Esophagus squamous epithelium (tissue), 5 donors: ENCODE measurements at regions not wholly inside any gene's neighbourhood (a gene's known extent, or its start where the extent isn't known, plus 50 kb on each side); places are given as distances from the start of the nearest gene placed in this dataset.

ENCODE experiments used
- DNase-seq: peaks from one replicate; lab custom pipeline; 2025; lab: John Stamatoyannopoulos, UW
- H3K27ac ChIP-seq, 4 donors: fragments of 200-600 bp; sonication (generic); one replicate each; pipeline ENCODE4 v1.5.1; 2016 to 2019; ENCODE audit warnings: mild to moderate bottlenecking in 1 of 4
- H3K27me3 ChIP-seq, 4 donors: fragments of 200-600 bp; sonication (generic); 1 replicate in 3 of 4; 2 replicates in 1 of 4; pipeline versions ENCODE4 v1.5.1 to v1.6.0; 2017 to 2021; ENCODE audit warnings: antibody characterized with exemption in 1 of 4
- H3K36me3 ChIP-seq, 3 donors: fragments of 200-600 bp; sonication (generic); one replicate each; pipeline ENCODE4 v1.5.1; 2016 to 2019
- H3K4me1 ChIP-seq, 3 donors: fragments of 200-600 bp; sonication (generic); one replicate each; pipeline ENCODE4 v1.5.1; 2017 to 2019
- H3K4me3 ChIP-seq, 4 donors: fragments of 200-600 bp; sonication (generic); 1 replicate in 3 of 4; 2 replicates in 1 of 4; pipeline ENCODE4 v1.5.1; 2016 to 2019; ENCODE audit warnings: mild to moderate bottlenecking in 2 of 4, moderate library complexity in 1 of 4
- H3K9me3 ChIP-seq, 3 donors: fragments of 200-600 bp; sonication (generic); one replicate each; pipeline ENCODE4 v1.5.1; 2016 to 2019
- CTCF ChIP-seq, 6 experiments: fragments of 450-650 bp in 4 of 6; fragments of 200-600 bp in 2 of 6; sonication (generic) in 2 of 6; IDR thresholded peaks; one replicate each; pipeline ENCODE4 v1.5.1; 2016 to 2019; ENCODE audit warnings: antibody characterized with exemption in 6 of 6, mild to moderate bottlenecking in 4 of 6, moderate library complexity in 4 of 6
- POLR2A ChIP-seq, 4 donors: fragments of 450-650 bp; IDR thresholded peaks; one replicate each; pipeline ENCODE4 v1.6.1; 2017; ENCODE audit warnings: antibody characterized with exemption in 4 of 4, mild to moderate bottlenecking in 4 of 4, moderate library complexity in 3 of 4
- WGBS, 2 donors: methylation state at CpG; one replicate each; pipeline ENCODE4 v1.1.5; 2018; 5-methylcytosine and 5-hydroxymethylcytosine counted together
- intact Hi-C: fragments of 100-400 bp; cut with DNase I; formaldehyde crosslinking; loops from one replicate; pipeline ENCODE4 v1.15.0; 2022
- donor health status: DM: yes; HTN: yes; CAD: no.

DNA sequence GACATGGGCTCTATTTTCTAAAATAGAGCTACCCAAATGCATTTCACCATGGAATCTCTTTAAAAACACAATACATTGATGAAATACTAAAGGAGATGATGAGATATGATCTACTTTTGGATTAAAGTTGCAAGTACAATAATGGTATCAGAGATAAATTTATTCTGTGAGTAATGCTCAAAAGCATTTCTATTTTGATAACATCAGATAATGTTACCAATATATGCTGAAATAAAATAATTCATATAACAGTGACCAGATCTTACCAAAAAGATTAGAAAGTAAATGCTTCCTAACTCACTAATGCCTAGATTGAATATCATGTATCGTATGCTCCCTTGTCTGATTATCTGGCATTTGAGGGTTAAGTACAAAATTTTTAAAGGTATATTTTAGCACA lies 761.8 kb upstream of the ZNF608 start:
- Histone ChIP-seq H3K4me3 (no peak overlapping the region), H3K4me1 (no peaks in the 10 kb centered on the region), H3K27ac (no peak overlapping the region), H3K27me3 (no peaks in the 10 kb centered on the region), H3K36me3 (no peaks in the 10 kb centered on the region), H3K9me3 (no peaks in the 10 kb centered on the region)
- 86 to 100% methylated on average over 1 of the region's 1 CpG for WGBS, 2 donors
- TF ChIP-seq CTCF (IDR thresholded peaks at IDR 0.05), result no peak
- no peak for TF ChIP-seq POLR2A (IDR thresholded peaks at IDR 0.05)
- intact Hi-C loops, result no loop called here
- no peak for DNase-seq

- Histone ChIP-seq H3K9me3 (no peaks in the 10 kb centered on the region), H3K4me3 (no peak overlapping the region), H3K27ac (no peak overlapping the region), H3K4me1 (no peaks in the 10 kb centered on the region), H3K36me3 (no peaks in the 10 kb centered on the region), H3K27me3 (no peaks in the 10 kb centered on the region)
- TF ChIP-seq POLR2A (IDR thresholded peaks at IDR 0.05) (no peak), CTCF (IDR thresholded peaks at IDR 0.05) (no peak)
- intact Hi-C loops, result no loop called here
- no peak for DNase-seq
Observed at GRCh38 chr5:125510651-125511050, 764.2 kb upstream of the ZNF608 start.

DNA sequence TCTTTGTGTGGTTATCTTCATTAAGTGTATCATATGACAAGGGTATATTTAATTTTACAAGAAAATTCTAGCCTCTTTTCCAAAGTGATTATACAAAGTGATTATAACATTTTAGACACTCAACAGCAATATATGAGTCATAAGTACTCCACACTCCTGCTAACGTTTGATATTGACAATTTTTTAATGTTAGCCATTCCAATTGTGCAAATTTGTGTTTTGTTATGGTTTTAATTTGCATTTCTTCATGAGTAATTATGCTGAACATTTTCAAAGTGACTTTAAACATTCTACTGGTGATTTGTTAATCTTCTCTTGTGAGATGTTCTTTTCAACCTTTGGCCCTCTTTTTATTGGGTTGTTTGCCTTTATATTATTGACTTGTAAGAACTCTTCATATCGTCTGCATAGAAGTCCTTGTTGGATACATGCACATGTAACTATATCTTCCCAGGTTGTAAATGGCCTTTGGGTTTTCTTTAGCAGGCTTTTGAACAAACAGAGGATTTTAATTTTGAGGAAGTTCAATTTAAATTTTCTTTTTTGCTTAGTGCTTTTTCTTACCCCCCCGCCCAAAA lies 771.6 kb upstream of the ZNF608 start:
- H3K36me3 ChIP-seq, result no peaks in the 10 kb centered on the region
- TF ChIP-seq POLR2A (IDR thresholded peaks at IDR 0.05) (no peak), CTCF (IDR thresholded peaks at IDR 0.05) (no peak)
- WGBS, 2 donors, result 50 to 74% methylated on average over 3 of the region's 3 CpGs
- H3K9me3 ChIP-seq, result no peaks in the 10 kb centered on the region
- no peaks in the 10 kb centered on the region for H3K27me3 ChIP-seq
- intact Hi-C loops, result no loop called here
- H3K4me1 ChIP-seq, result no peaks in the 10 kb centered on the region
- no peak for DNase-seq
- H3K4me3 ChIP-seq, result no peak overlapping the region
- no peak overlapping the region for H3K27ac ChIP-seq

- no peaks in the 10 kb centered on the region for H3K4me1 ChIP-seq
- TF ChIP-seq POLR2A (IDR thresholded peaks at IDR 0.05) (no peak), CTCF (IDR thresholded peaks at IDR 0.05) (no peak)
- no peaks in the 10 kb centered on the region for H3K27me3 ChIP-seq
- no peak for DNase-seq
- no peaks in the 10 kb centered on the region for H3K36me3 ChIP-seq
- intact Hi-C loops, result no loop called here
- no peak overlapping the region for H3K4me3 ChIP-seq
- whole genome bisulfite sequencing, 2 donors, result 25 to 54% methylated on average over 1 of the region's 1 CpG
- H3K27ac ChIP-seq, result no peak overlapping the region
- no peaks in the 10 kb centered on the region for H3K9me3 ChIP-seq
Observed at GRCh38 chr5:125521289-125521688, 774.9 kb upstream of the ZNF608 start.

DNA sequence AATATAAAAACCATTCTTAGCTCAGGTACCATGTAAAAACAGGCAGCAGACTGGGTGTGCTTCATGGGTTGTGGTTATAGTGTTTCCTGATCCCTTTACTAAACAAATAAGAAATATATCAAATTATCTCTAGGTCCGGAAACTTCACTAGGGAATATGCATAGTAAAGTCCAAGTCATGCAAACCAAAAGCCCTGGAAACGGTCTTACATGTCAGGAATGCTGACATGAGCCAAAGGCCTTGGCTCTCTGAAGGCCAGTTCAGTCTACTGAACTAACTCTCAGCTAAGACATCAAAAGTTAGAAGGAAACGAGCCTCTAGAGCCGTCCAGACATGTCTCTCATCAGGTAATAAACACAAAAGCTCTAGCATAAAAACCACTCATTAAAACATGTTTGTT lies 778.9 kb upstream of the ZNF608 start:
- Histone ChIP-seq H3K27me3 (no peaks in the 10 kb centered on the region), H3K27ac (no peak overlapping the region), H3K4me3 (no peak overlapping the region), H3K36me3 (no peaks in the 10 kb centered on the region), H3K9me3 (no peaks in the 10 kb centered on the region), H3K4me1 (no peaks in the 10 kb centered on the region)
- TF ChIP-seq POLR2A (IDR thresholded peaks at IDR 0.05), result no peak
- TF ChIP-seq CTCF (IDR thresholded peaks at IDR 0.05), result no peak
- 45 to 47% methylated on average over 4 of the region's 4 CpGs for WGBS, 2 donors
- no peak for DNase-seq
- intact Hi-C loops, result no loop called here
